GM19328 (cell line): ENCODE measurements at regions not wholly inside any gene's neighbourhood (a gene's known extent, or its start where the extent isn't known, plus 50 kb on each side); places are given as distances from the start of the nearest gene placed in this dataset.
"Not testable (repeated sequence)": the region's sequence is repeated elsewhere in the genome, so short reads cannot be mapped to it uniquely, and the experiment has no call there.

Source experiments
- ATAC-seq: cut with Tn5 transposase; IDR thresholded peaks from one replicate; pipeline ENCODE4 v1.9.1; 2021; ENCODE audit warnings: mild to moderate bottlenecking, moderate library complexity; ENCODE audit not compliant: unreplicated experiment

- no peak for ATAC-seq
These were observed 269.7 kb upstream of the ATP10A start for GRCh38 chr15:26132811-26133210.

- ATAC-seq, result no peak
These were observed 266.7 kb upstream of the ATP10A start for GRCh38 chr15:26129852-26130251.

- no peak for ATAC-seq
These were observed 265.5 kb upstream of the ATP10A start for GRCh38 chr15:26128611-26129140.

- no peak for ATAC-seq
These were observed 263.8 kb upstream of the ATP10A start for GRCh38 chr15:26126819-26127387.

GRCh38 chr15:26126070-26126469, 262.9 kb upstream of the ATP10A start:
- no peak for ATAC-seq

GRCh38 chr15:26125664-26126063, 262.5 kb upstream of the ATP10A start:
- no peak for ATAC-seq

- no peak for ATAC-seq
These were observed 256.2 kb upstream of the ATP10A start for GRCh38 chr15:26119322-26119721.

- no peak for ATAC-seq
These were observed 252.3 kb upstream of the ATP10A start for GRCh38 chr15:26115229-26115943.

GRCh38 chr15:26114128-26114527, 251.0 kb upstream of the ATP10A start:
- not testable (repeated sequence) for ATAC-seq

GRCh38 chr15:26113296-26113695, 250.2 kb upstream of the ATP10A start:
- no peak for ATAC-seq

- ATAC-seq, result no peak
These were observed 246.1 kb upstream of the ATP10A start for GRCh38 chr15:26109203-26109602.

GRCh38 chr15:26106556-26106955, 243.4 kb upstream of the ATP10A start:
- ATAC-seq, result no peak

- no peak for ATAC-seq
These were observed 239.9 kb upstream of the ATP10A start for GRCh38 chr15:26103002-26103404.

GRCh38 chr15:26102365-26102764, 239.2 kb upstream of the ATP10A start:
- ATAC-seq, result no peak

GRCh38 chr15:26101443-26101842, 238.3 kb upstream of the ATP10A start:
- ATAC-seq, result no peak

GRCh38 chr15:26098801-26099200, 235.7 kb upstream of the ATP10A start:
- no peak for ATAC-seq

GRCh38 chr15:26097216-26097615, 234.1 kb upstream of the ATP10A start:
- no peak for ATAC-seq

GRCh38 chr15:26096581-26096980, 233.5 kb upstream of the ATP10A start:
- ATAC-seq, result no peak

GRCh38 chr15:26095710-26096330, 232.7 kb upstream of the ATP10A start:
- no peak for ATAC-seq

GRCh38 chr15:26091184-26091583, 228.1 kb upstream of the ATP10A start:
- ATAC-seq, result no peak

- ATAC-seq, result no peak
These were observed 224.8 kb upstream of the ATP10A start for GRCh38 chr15:26087881-26088280.

GRCh38 chr15:26087395-26087794, 224.3 kb upstream of the ATP10A start:
- ATAC-seq, result no peak
